C4-2B (cell line): ENCODE measurements at regions not wholly inside any gene's neighbourhood (a gene's known extent, or its start where the extent isn't known, plus 50 kb on each side); places are given as distances from the start of the nearest gene placed in this dataset.
"Not testable (repeated sequence)": the region's sequence is repeated elsewhere in the genome, so short reads cannot be mapped to it uniquely, and the experiment has no call there.

ENCODE experiments used
- H3K27ac ChIP-seq: fragments of 450-650 bp; 2 replicates; pipeline ENCODE4 v1.5.1; 2017

DNA sequence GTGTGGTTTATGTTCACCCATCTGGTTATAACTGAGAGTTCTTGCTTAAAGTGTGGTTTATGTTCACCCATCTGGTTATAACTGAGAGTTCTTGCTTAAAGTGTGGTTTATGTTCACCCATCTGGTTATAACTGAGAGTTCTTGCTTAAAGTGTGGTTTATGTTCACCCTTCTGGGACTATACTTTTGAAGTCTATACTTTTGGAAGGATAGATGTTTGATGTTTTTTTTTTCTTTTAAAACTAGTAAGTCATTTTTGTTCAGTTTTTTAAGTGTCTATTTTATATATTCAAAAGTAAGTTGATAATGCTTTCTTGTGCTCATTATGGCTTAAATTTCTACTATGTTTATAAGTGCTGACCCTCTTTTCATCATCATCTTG lies 155.3 kb downstream of the SYT15 start:
- not testable (repeated sequence) for H3K27ac ChIP-seq

DNA sequence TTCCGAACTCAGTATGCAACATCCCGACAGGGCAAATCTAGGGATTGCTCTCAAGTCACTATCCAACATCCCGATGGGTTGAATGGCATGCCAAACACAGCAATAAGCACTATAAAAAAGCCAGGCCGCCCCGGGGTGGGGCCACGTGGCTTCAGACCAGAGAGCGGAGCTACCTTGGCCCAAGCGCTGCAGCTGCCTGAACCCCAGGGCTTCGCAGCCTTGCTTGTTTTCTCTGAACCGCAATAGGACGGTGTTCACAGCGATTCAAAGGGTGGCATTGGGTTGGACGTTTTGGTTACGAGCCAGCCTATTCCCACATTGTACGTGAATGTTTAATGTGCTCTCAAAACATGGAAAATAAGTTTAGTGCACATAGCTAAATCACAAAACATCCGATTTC lies 161.0 kb downstream of the SYT15 start:
- H3K27ac ChIP-seq = not testable (repeated sequence)

DNA sequence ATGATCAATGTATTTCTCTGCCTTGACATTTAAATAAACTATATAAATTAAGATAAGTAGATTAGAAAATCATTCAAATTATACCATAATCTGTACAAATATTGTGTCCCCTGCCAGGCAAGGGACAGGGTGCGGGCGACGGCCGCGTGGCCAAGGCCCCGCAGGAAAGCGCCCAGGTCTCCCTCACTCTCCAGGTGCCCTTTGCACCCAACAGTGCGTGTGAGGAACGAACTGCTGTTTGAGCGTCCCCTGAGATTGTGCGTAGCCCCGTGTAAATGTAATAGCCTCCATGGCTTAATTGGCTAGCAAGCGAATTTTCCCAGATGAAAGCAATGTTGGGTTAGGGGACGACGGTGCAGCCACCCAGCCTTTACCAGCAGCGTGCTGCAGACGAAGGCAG lies 161.4 kb downstream of the SYT15 start:
- not testable (repeated sequence) for H3K27ac ChIP-seq

DNA sequence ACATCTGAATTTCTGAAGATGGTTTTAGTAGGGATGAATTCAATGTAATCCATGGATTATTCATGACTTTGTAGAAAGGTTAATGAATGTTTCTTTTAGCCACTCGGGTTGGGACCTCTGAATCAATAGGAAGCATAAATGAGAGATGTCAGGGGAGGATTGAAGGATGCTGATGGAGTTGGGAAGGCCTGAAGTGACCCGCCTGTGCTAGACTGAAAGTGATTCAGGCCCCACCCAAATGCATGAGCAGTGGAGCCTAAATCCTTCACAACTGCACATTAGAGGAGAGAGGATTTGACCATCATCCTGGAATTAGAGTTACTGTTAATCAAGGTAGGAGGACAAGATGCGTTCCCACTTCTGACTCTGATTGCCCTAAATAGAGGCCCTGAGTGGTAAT lies 162.2 kb upstream of the PTPN20 start:
- H3K27ac ChIP-seq = not testable (repeated sequence)

DNA sequence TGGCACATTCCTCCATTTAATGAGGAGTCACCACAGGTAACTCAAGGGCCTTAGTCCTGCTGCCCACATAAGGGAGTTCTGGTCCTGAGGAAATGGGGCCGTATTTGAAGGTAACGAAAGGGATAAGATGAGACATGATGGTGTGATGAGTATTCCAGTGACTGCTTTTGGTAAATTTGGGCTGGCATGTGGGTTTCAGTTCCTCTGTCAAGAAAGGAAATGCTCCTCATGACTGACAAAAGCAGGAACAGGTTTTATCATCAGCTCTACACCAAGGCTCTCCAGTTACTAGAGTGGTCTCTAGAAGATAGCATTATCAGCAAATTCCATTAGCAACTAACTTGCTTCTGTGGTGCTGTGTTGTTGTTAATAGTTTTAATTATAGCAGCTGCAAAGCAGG lies 161.8 kb upstream of the PTPN20 start:
- not testable (repeated sequence) for H3K27ac ChIP-seq

DNA sequence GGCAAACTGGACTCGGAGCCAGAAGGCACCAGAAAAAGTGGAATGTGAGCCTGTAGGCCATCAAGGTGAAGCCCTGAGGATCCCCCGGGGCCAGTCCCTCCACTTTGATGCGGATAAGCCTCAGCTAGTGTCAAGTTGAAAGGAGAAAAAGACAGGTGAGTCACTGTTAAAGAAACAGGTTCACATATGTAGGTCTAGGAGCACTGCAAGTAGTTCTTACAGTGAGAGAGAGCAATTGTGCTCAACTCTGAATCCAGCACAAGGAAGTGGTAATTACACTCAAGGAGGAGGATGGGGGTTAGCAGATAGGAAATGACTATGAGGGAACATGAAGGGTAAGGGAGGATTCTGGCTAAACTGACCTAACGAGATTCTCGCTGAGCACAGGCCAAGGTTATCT lies 157.5 kb upstream of the PTPN20 start:
- not testable (repeated sequence) for H3K27ac ChIP-seq

DNA sequence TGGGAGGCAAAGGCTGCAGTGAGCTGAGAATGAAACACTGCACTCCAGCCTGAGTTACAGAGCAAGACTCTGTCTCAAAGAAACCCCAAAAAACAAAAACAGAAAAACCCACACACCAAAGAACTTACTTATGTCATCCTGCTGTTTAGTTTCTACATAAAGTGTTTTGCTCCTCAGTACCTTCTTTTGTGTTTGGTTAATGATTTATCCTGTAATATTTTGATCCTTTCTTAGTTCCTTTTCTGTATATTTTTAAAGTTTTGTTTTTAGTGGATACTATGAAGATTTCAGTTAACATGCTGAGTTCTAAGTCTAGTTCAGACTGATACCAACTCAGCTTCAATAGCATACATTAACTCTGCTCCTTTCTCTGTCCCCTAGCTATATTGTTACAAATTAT lies 149.8 kb upstream of the PTPN20 start:
- H3K27ac ChIP-seq = not testable (repeated sequence)

DNA sequence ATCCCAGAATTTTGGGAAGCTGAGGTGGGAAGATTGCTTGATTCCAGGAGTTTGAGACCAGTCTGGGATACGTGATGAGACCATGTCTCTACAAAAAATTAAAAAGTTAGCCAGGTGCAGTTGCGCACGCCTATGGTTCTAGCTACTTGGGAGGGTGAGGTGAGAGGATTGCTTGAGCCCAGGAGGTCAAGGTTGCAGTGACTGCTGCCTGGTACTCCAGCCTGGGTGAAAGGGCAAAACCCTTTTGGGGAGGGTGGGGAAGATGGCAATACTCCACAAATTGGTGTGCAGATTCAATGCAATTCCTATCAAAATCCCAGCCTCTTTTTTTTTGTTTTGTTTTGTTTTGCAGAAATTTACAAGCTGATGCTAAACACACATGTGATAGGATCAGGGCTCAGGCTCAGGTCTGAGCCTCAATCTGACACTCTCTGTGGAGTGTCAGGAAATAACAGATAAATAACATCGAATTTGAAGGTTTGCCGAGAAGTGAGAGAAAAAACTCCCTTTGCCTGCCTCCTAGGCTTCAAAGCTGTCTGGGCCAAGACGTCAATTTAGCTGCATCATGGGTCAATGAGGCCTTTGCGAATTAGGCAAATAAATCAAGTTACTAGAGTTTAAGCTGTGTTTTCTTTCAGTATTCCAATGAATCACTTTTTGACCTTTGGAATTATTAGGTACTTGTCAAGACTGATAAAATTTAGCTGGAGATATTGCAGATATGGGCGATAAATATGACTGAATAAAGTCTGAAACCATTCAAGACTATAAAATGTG lies 142.5 kb upstream of the PTPN20 start:
- H3K27ac ChIP-seq = not testable (repeated sequence)

DNA sequence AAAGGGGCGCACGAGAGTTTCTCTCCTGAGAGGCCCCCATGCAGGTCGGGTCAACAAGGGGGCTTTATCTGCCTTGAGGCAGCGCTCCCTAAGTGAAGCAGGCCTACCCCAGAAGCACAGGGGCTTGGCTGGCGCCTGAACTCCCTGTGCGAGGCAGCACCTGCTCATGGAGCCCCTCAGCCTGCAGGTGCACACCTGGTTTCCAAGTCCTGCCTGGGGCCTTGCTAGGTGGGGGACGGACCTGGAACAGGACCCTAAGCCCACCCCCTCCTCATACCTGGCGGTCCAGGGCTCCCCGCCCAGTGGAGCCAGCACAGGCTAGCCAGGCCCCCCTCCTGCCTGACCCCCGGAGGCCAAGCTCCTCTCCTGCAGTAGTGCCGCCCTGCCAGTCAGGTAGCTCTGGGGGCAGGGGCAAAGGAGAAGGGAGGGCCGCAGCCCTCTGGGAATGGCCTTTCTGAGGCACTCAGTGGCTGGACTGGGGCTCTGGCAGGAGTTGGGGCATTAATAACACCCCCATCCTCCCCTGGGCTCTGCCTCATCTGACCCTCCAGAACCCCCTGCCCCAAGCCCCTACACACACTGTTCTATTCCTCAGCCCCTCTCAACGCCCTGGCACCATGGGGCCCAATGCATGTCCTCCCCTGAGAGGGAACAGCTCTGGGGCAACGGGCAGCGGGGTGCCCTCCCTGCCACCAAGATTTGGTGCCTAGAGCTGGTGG lies 137.9 kb upstream of the PTPN20 start:
- not testable (repeated sequence) for H3K27ac ChIP-seq

DNA sequence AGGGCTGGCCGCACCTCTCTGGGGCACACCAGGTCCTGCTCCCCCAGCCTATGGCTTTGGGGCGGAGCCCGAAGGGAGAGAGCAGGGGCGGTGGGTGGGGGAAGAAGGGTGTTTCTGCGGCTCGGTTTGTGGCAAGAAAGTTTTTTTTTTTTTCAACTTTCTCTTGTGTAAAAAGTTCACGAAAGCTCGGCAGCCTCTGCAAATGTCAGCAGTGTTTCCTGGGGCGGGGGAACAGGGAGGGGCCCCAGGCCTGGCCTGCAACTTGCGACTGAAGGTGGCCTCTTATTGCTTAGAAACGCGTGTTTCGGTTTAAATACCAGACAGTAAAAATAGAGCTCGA lies 137.4 kb upstream of the PTPN20 start:
- not testable (repeated sequence) for H3K27ac ChIP-seq

DNA sequence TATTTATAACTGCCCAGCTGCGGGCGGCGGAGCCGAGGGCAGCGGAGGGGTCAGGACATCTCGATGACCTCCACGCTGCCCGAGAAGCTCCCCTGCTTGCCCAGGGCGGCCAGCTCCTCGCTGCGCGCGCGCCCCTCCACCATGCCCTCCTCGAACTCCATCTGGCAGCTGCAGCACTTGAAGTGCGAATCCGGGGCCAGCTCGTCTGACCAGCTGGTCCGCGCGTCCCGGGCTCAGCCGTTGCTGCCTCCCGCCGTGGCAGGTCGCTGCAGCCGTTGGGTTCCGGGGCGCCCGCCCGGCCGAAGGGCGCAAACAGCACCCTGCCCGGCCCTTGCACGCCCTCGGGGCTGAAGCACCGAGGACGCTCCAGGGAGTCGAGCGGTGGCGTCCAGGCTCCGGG lies 136.9 kb upstream of the PTPN20 start:
- H3K27ac ChIP-seq = not testable (repeated sequence)

DNA sequence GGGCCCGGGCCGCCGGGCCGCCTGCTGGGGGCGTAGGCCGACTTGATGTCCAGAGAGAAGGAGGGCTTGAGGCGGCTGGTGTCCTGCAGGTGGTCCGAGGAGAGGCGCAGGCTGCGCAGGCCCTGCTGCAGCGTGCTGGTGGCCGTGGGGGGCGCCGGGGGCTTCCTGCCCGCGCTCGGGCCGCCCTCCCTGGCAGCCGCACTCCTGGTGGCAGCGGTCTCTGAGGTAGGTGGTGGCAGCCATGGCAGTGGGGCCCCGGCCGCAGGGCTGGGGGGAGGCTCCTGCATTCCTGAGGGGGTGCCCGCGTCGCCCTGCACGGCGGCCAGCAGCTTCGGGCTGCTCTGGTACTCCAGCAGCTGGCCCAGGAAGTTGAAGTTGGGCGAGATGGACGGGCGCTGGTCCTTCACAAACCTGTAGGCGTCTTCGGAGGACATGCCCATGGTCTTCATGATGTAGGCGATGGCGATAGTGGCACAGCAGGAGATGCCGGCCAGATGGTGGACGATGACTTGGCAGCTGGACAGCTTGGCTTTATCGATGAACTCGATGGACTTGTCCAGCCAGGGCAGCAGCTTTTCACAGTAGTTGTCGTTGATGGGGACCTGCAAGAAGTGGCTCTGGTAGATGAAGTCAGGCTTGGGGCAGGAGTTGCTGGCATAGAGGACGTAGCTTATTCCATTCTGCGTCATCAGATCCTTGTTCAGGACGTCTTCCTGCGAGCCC lies 136.1 kb upstream of the PTPN20 start:
- not testable (repeated sequence) for H3K27ac ChIP-seq

DNA sequence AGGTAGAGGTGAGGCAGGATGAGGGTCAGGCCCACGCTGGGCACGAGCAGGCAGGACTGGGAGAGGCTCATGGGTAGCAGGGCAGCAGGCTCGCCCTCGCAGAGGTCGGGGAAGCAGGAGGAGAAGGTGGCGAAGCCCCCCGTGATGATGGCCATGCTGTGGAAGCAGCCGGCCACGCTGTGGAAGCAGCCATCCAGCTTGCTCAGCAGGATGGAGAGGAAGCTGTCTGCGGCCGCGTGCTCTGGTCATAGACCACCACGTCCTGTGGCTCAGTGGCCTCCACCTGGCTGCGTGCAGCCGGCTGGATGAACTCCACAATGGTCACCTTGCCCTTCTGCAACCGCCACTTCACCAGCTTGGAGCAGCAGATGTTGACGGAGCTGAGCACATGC lies 135.6 kb upstream of the PTPN20 start:
- not testable (repeated sequence) for H3K27ac ChIP-seq

DNA sequence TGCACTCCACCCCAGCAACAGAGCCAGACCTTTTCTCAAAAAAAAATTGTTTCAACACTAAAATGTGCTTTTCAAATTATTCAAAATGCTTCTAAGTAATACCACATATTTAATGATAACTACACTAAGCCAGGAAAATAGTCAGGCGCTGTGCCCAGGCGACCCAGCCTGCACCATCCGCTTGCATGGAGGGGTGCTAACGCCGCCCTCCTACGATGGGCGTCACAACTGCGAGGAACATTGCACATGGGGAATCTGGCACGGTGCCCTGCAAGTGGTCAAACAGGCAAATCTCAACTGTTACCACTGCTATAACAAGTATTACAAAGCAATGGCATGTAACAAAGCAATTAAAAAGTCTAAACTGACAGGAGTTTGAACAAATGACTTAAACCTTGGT lies 131.7 kb upstream of the PTPN20 start:
- not testable (repeated sequence) for H3K27ac ChIP-seq

DNA sequence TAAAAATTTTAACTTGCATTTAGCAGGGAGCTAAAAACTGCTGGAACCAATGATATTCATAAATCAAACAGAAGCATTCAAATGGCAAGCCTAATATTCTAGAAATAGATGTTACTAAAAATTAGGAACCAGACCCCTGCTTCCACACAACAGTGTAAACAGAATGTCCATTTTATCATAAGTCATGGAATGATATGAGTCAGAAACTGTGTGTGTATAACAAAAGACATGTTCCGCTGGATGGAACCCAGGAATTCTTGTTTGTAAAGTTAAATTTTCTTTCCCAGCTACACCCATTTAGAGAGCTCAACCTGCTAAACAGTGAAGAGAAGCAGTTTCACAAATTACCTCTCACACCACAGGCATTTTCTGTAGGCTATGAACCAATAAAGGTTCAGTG lies 131.1 kb upstream of the PTPN20 start:
- not testable (repeated sequence) for H3K27ac ChIP-seq

DNA sequence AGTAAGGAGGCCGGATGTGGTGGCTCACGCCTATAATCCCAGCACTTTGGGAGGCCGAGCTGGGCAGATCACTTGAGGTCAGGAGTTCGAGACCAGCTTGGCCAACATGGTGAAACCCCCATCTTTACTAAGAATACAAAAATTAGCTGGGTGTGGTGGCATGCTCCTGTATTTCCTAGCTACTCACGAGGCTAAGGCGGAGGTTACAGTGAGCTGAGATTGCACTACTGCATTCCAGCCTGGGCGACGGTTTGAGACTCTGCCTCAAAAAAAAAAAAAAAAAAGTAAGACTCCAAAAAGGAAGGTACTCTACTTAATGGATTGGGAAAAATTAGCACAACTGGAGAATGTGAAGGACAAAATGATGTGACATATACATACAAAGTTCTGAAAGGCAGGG lies 130.2 kb upstream of the PTPN20 start:
- not testable (repeated sequence) for H3K27ac ChIP-seq

DNA sequence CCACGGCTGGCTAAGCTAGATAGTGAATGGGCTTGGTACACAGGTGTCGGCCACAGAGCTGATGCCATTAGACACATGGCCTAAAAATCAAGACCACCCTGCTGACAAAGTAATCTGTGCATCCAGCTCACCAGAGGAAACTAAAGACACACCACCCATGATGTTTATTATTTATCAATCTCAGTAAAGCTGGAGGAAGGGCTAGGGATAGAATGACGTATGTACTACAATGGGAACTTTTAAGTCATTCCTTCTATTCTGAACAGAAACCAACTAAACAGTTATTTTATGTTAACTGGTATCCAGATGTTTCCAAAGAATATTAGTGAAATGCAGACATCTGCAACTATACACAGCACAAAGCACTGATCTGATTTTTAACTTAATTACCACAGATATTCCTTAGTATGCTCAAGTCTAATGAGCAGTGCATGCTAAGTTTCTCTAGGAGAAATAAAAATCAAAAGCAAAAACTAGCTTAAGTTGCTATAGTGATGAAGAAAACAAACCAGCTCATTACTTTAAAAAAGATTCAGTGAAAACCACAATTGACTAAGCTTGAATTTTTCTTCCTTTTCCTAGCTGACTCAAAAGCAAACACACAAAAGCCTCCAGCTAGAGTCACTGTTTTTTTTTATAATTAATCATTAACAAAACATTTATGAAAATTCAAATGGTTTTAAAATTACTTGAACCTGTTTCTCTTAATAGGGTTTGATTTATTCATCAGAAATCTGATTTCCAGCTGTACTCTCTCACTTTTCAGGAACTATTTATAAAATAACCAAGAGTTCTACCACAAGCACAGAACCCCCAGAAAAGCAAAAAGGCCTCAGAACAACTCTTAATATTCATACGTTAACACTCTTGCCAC lies 129.0 kb upstream of the PTPN20 start:
- H3K27ac ChIP-seq = not testable (repeated sequence)

DNA sequence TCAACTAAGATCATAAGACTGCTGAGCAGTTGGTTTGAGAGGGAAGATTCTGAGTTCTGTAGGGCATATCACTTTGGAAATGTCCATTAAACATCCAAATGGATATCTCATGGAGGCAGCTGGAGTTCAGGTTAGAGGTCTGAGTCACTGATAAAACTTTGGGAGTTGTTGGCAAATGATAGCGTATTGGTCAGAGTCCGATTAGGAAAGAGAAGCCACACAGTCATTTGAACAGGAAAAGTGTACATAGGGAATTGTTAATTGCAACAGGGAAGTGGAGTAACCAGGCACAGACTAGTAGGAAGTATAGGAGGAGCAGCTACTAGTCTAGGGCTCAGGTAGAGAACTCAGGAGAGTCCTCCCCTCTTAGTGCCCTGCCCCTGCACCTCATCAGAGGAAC lies 126.6 kb upstream of the PTPN20 start:
- not testable (repeated sequence) for H3K27ac ChIP-seq

DNA sequence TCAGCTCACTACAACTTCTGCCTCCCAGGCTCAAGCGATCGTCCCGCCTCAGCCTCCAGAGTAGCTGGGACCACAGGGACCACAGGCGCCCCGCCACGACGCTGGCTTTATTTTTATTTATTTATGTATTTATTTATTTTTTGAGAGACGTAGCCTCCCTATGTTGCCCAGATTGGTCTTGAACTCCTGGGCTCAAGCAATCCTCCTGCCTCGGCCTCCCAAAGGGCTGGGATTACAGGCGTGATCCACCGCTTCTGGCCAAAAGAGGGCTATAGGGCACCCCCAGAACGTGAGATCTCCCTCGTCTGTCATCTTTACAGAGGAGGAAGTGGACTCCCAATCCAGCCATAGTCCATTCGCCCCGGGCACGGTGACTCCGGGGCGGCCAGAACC lies 125.1 kb upstream of the PTPN20 start:
- peak overlapping the region; percentile 85 for H3K27ac ChIP-seq

DNA sequence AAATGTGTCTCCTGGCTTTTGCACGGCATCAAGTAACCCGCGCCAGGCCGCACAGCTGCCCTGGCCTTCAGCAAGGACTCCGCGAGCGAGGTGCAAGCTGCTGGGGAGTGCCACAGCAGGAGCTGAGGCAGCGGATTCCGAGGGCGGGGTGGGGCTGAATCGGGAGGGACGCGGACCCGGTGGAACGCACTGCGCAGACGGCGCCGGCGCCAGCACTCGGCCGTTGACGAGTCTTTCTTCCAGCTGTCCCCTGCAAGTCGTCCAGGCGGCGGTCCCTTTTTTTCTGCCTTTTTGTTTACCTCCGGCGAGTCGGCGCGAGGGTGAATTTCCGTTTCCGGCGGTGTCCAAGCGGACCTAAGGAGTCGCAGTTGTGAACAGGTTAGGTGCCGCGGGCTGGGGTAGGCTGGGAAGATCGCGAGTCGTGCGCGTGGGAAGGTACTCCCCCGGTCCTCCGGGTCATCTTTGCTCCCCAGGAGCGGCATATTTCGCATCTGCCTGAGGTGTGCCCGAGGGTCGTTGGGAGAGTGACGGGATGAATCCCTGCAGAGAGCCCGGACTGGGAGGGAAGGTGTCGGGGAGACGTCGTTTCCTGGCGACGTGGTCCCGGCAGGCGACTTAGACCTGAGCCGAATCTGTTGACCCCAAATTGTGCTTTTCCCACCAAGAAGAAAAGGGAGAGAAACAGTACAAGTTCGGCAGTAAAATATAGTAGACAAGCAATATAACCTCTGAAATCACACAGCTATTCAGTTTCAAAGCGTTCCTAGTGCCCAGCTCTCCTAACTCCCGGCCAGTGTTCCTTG lies 124.5 kb upstream of the PTPN20 start:
- peak overlapping the region; percentile 85 for H3K27ac ChIP-seq
